ENCODE measurements at regions not wholly inside any gene's neighbourhood (a gene's known extent, or its start where the extent isn't known, plus 50 kb on each side); places are given as distances from the start of the nearest gene placed in this dataset.

DNA sequence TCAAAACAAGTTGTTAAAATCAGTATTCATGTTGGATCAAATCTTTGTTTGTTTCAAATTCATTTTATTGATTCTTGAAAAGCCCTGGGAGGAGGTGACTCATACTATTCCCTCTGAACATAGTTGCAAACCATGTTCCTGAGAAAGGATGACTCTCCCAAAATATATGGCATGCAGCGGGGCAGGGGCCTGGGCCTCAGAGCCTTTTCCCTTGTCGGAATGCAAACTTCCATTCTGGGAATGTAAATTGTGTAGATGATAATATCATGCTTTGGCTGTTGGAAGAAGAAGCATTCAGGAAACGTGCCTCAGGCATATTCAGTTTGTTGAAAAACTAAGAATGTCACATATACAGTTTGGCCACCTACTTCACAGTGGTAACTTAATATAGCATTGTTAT is 242.0 kb downstream of the AUH start:
- TF ChIP-seq, protein P1, sequence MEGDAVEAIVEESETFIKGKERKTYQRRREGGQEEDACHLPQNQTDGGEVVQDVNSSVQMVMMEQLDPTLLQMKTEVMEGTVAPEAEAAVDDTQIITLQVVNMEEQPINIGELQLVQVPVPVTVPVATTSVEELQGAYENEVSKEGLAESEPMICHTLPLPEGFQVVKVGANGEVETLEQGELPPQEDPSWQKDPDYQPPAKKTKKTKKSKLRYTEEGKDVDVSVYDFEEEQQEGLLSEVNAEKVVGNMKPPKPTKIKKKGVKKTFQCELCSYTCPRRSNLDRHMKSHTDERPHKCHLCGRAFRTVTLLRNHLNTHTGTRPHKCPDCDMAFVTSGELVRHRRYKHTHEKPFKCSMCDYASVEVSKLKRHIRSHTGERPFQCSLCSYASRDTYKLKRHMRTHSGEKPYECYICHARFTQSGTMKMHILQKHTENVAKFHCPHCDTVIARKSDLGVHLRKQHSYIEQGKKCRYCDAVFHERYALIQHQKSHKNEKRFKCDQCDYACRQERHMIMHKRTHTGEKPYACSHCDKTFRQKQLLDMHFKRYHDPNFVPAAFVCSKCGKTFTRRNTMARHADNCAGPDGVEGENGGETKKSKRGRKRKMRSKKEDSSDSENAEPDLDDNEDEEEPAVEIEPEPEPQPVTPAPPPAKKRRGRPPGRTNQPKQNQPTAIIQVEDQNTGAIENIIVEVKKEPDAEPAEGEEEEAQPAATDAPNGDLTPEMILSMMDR (IDR thresholded peaks at IDR 0.05), result no peak
- TF ChIP-seq POLR2A (IDR thresholded peaks at IDR 0.05) (no peak), POLR2AphosphoS5 (IDR thresholded peaks at IDR 0.05) (no peak)
